Tongue (tissue), 1 donor: ENCODE measurements at regions not wholly inside any gene's neighbourhood (a gene's known extent, or its start where the extent isn't known, plus 50 kb on each side); places are given as distances from the start of the nearest gene placed in this dataset.

Experiments
- DNase-seq: peaks from one replicate; pipeline ENCODE4 v3.0.0-alpha.2; 2015

DNA sequence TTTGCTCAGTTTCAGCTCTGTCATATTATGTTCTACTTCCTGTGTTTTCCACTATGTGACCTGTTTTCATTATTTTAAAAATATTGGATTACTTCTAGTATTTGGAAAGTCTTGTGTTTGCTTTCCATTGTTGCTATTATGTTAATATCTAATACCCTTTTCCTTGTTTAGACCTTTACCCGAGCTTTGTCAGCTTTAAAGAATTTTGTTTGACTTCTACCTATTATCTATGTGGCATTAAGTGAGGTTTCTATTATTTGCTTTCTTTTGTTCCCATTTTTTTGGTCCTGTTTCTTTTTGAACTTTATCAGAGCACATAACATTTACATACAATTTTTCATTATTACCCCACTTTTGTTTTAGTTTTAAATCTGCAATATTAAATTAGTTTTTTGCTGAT lies 202.7 kb downstream of the MANEA start:
- no peak for DNase-seq

DNA sequence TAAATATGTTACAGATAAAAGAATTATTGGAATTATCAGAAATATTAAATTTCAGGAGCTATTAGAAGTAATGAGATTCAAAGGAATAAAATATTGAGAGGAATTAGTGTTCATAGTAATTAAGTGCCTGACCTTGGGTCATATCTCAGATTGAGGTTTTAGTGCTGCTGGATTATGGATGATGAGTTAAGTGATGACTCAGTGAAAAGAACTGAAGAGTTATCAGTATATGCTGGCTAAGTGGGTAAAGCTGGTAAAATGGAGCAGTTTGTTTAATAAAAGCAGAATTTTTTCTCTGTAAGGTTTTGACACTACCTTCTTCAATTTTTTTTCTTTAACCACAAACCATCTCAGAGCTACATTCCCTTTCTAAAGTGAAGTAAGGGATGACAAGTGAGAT lies 206.7 kb downstream of the MANEA start:
- DNase-seq, result no peak

GRCh38 chr6:95784869-95785268 lies 207.5 kb downstream of the MANEA start:
- no peak for DNase-seq

DNA sequence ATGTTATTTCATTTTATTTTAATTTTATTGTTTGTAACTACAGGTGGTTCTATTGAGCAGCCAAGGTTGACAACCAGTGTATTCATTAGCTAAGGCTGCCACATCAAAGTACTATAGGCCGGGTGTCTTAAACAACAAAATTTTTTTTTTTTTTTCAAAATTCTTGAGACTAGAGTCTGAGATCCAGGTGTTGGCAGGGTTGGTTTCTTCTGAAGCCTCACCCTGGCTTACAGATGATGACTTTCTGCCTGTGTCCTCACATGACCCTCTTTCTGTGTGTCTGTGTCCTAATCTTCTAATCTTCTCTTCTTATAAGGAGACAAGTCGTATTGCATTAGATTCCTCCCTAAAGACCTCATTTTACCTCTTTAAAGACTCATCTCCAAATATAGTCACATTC lies 208.4 kb downstream of the MANEA start:
- no peak for DNase-seq

GRCh38 chr6:95786802-95787201 lies 209.5 kb downstream of the MANEA start:
- no peak for DNase-seq

DNA sequence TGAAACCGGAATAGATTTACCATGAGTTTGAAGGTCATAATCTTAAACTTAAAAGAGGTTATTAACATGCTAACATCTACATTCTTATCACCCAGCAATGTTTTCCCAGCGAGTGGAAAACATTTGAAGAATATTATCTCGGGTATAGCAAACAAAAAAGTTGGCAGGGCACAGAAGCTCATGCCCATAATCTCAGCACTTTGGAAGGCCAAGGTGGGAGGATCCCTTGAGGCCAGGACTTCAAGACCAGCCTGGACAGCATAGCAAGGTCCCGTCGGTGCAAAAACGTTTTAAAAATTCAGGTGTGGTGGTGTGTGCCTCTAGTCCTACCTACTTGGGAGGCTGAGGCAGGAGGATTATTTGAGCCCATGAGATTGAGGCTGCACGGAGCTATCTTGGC lies 213.5 kb downstream of the MANEA start:
- DNase-seq, result no peak

DNA sequence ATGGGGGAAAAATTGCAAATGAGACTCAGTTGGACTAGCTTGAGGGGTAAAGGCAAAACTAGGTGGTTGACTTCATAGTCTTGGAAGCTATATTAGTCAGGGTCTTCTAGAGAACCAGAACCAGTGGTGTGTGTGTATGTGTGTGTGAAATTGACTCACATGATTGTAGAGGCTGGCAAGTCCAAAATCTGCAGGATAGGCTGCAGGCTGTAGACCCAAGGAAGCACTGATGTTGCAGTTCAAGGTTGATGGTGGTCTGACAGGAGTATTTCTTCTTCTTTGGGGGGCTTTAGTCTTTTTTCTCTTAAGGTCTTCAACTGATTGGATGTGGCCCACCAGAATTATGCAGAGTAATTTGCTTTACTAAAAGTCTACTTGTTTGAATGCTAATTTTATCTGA lies 217.4 kb downstream of the MANEA start:
- DNase-seq, result no peak

GRCh38 chr6:95795927-95796326 lies 218.6 kb downstream of the MANEA start:
- no peak for DNase-seq

GRCh38 chr6:95797054-95797453 lies 218.7 kb upstream of the FUT9 start:
- no peak for DNase-seq

- DNase-seq, result no peak
Observed at GRCh38 chr6:95802978-95803377, 212.8 kb upstream of the FUT9 start.

- DNase-seq, result no peak
Observed at GRCh38 chr6:95803889-95804288, 211.9 kb upstream of the FUT9 start.

DNA sequence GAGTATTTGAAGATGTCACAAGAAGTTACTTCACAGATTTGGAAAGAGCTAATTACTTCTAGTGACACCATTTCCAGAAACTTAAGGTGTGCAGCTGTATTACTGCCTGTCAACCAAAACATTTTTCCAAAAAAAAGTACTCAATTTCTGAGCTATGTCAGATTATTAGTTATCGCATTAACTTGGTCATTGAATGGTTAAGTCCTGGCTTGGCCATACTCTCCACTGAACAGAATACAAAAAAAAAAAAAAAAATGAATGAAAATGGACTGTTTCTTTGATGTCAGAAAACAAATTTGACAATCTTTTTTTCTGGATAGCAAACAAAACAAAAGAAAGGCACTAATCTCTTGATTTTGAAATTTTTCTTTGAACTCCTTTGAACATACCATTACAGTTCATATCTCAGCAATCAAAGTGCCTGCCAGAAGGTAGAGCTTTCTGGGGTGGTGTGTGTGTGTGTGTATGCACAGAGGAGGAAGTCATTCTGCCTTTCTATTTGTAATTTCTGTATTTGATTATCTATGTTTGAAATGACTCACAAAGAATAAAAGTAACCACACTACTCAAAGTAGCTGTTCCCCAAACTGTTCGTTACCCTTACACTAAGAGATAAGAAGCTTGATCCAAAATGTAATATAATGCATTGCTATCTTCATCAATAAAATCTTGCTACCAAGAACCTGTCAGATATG lies 210.8 kb upstream of the FUT9 start:
- DNase-seq, result no peak

GRCh38 chr6:95805699-95806098 lies 210.1 kb upstream of the FUT9 start:
- no peak for DNase-seq

DNA sequence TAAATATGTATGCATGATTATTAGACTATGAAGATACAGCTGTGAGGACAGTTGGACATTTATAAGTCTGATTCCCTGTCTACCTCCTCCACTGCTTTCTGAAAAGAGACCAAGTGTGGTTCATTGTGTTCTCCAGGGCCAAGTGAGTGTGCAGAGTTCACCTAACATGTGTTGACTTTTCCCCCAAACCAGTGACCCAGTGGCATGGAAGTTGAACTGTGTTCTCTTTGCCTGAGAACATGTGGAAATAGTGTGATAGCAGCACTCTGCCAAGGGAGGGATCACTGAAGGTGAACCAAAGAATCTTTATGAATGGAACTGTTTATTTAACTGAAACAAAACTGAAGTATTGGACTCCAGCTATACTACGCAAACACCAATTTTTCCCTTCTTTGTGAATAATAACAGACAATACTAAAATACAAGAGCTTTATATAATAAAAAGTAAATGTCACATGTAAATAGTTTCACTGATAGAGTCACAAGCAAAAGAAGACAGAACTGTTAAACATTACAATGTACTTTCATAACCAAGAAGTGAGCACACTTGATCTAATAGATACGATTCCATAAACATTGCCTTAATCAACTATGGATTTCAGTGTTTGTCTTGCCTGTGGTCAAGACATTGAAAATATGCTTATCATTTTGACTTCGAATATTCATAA lies 200.3 kb upstream of the FUT9 start:
- no peak for DNase-seq

DNA sequence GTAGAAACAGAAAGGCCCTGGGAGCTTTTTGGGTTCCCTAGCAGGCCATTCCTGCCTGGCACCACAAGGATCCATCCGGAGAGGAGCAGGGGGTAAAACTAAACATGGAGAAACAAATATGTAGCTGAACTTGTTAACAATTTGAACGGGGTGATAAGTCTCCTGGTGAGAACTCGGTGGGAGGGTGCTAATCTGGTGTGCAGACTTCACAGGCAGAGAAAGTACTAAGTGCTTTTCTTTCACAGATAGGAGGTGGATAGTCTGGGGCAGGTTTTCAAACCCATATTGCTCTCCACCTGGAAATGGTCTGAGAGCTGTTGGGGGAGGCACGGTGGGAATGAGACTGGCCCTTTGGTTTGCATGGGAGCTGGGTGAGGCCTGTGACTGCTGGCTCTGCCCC lies 196.3 kb upstream of the FUT9 start:
- DNase-seq, result no peak

- DNase-seq, result no peak
Observed at GRCh38 chr6:95819939-95820338, 195.8 kb upstream of the FUT9 start.

- DNase-seq, result no peak
Observed at GRCh38 chr6:95830859-95831557, 184.8 kb upstream of the FUT9 start.

- DNase-seq, result no peak
Observed at GRCh38 chr6:95837890-95838289, 177.9 kb upstream of the FUT9 start.

GRCh38 chr6:95841560-95841959 lies 174.2 kb upstream of the FUT9 start:
- DNase-seq, result no peak

DNA sequence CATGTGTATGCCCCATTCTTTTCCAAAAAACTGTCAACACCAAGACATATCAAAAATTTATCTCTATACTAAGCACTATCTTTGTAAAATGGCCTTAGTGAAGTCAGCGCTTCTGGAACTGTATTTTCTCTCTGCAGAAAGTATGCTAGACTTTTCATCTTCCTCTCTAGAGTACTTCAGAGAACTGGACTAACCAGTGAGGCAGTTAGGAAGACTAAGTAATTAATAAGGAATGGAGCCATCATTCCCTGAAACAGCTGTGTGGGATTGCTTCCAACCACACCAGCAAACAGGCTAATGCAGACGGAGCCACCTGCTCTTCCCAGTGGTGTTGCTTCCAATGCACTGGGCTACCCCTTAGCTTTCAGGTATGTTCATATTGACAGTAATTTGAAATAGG lies 169.1 kb upstream of the FUT9 start:
- DNase-seq, result peak; percentile 2

DNA sequence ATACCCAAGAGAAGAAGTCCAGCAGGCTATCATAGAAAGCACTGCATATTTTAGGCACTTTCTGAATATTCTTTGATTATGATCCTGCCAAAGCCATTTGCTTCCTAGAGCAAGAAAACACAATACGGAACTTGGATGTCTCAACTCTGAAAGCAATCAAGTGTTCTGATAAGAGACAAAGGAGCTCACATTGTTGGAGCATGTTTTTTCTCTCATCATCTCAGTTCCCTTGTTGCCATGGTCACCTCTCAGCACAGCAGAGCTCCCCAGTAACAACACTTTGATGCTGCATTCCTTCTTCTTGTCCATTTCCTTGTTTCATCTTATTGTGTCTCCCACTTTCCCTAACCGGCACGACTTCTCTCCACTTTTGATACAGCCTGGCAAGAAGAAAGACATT lies 168.7 kb upstream of the FUT9 start:
- DNase-seq, result no peak

- DNase-seq, result no peak
Observed at GRCh38 chr6:95848717-95849116, 167.1 kb upstream of the FUT9 start.

DNA sequence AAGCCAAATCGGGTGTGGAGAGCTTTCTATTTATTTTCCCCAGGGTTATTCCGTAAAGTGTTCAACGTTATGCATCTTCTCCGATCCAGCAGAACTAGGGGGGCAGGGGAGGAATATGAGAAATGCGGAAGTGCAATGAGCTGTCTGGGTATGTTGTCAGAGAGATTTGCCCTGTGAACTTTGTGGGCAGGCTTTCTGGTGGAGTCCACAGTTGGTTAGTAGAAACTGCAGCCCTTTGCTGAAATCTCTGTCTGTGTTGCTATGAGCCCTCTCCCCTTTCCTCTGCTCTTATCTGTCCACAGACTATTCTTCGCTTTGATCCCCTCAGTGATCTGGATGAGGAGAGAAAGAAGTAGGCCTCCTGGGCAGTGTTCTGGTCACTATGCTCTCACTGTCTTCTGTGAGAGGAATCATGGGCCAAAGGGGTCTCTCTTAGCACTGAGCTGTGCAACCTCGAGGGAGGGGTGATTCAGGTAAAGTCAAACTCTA lies 158.9 kb upstream of the FUT9 start:
- no peak for DNase-seq

DNA sequence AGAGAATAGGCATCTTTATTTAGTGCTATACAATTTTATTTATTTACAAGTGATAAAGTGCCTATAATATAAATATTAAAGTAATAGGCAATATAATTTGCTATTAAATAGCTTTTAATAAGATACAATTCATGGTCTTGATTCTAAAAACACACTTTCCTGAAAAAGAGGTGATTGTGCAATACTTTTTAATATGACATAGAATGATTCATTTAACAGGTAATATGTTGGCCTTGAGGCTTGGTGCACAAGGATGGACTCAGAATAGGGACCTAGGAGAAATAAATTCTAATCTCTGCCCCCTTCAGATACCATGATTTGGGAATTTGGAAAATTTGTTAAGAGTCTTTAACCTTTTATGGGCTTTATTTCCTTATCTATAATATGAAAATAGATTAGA lies 149.9 kb upstream of the FUT9 start:
- no peak for DNase-seq
